ENCODE measurements at regions not wholly inside any gene's neighbourhood (a gene's known extent, or its start where the extent isn't known, plus 50 kb on each side); places are given as distances from the start of the nearest gene placed in this dataset.

- WGBS, 10 experiments, result 0 to 100% (median 80%) methylated on average over 1 to 2 of the region's 2 CpGs; no CpG with 5 or more reads in 1 of the 10 experiments
- in situ Hi-C loops (cut with MboI; ENCODE audit: low pct_unique_long_range_greater_than_20kb in 2 of 9, low sequenced_read_pairs in 9 of 9, unreplicated experiment in 9 of 9), result no loop called here
- H3K4me3 ChIP-seq, result no peak overlapping the region
- H3K27ac ChIP-seq, result no peak overlapping the region
- no peak for ATAC-seq (replicated peaks in 6 of 8)
- H3K4me1 ChIP-seq (replicated peaks in 1 of 2), result no peaks in the 10 kb centered on the region
Observed at GRCh38 chr22:34526681-34527080, 539.3 kb upstream of the ISX start.

GRCh38 chr22:34534101-34534500 is 531.9 kb upstream of the ISX start:
- Histone ChIP-seq H3K4me1 (replicated peaks in 1 of 2) (peaks cover 0 to 8% of the 10 kb centered on the region in 2 donors), H3K4me3 (no peak overlapping the region), H3K27ac (no peak overlapping the region)
- ATAC-seq (replicated peaks in 6 of 8), result no peak
- in situ Hi-C loops (cut with MboI; ENCODE audit: low pct_unique_long_range_greater_than_20kb in 2 of 9, low sequenced_read_pairs in 9 of 9, unreplicated experiment in 9 of 9), result no loop called here
- WGBS, 10 experiments, result 0 to 55% (median 23%) methylated on average over 1 to 4 of the region's 4 CpGs

- no peak for ATAC-seq (replicated peaks in 6 of 8)
- Histone ChIP-seq H3K27ac (no peak overlapping the region), H3K4me1 (replicated peaks in 1 of 2) (no peaks in the 10 kb centered on the region), H3K4me3 (no peak overlapping the region)
- in situ Hi-C loops (cut with MboI; ENCODE audit: low pct_unique_long_range_greater_than_20kb in 2 of 9, low sequenced_read_pairs in 9 of 9, unreplicated experiment in 9 of 9), result no loop called here
- 3 to 96% (median 87%) methylated on average over 4 of the region's 4 CpGs for WGBS, 10 experiments
Observed at GRCh38 chr22:34567367-34567766, 498.6 kb upstream of the ISX start.

GRCh38 chr22:34570408-34570807 is 495.6 kb upstream of the ISX start:
- in situ Hi-C loops (cut with MboI; ENCODE audit: low pct_unique_long_range_greater_than_20kb in 2 of 9, low sequenced_read_pairs in 9 of 9, unreplicated experiment in 9 of 9), result no loop called here
- no peaks in the 10 kb centered on the region for H3K4me1 ChIP-seq (replicated peaks in 1 of 2)
- no peak overlapping the region for H3K4me3 ChIP-seq
- WGBS, 10 experiments, result 20 to 100% (median 70%) methylated on average over 1 to 3 of the region's 3 CpGs
- no peak for ATAC-seq (replicated peaks in 6 of 8)
- H3K27ac ChIP-seq, result no peak overlapping the region

- in situ Hi-C loops (cut with MboI; ENCODE audit: low pct_unique_long_range_greater_than_20kb in 2 of 9, low sequenced_read_pairs in 9 of 9, unreplicated experiment in 9 of 9), result no loop called here
- no peak for ATAC-seq (replicated peaks in 6 of 8)
- H3K27ac ChIP-seq, result no peak overlapping the region
- no CpG with 5 or more reads among the region's 2 CpGs for WGBS, 10 experiments
- H3K4me3 ChIP-seq, result no peak overlapping the region
- H3K4me1 ChIP-seq (replicated peaks in 1 of 2), result no peaks in the 10 kb centered on the region
Observed at GRCh38 chr22:34579519-34579918, 486.4 kb upstream of the ISX start.

- in situ Hi-C loops (cut with MboI; ENCODE audit: low pct_unique_long_range_greater_than_20kb in 2 of 9, low sequenced_read_pairs in 9 of 9, unreplicated experiment in 9 of 9), result no loop called here
- H3K4me3 ChIP-seq, result no peak overlapping the region
- no peak for ATAC-seq (replicated peaks in 6 of 8)
- H3K4me1 ChIP-seq (replicated peaks in 1 of 2), result peaks cover 2 to 6% of the 10 kb centered on the region in 2 donors
- 0 to 72% (median 50%) methylated on average over 3 to 9 of the region's 10 CpGs; no CpG with 5 or more reads in 1 of the 10 experiments for WGBS, 10 experiments
- H3K27ac ChIP-seq, result no peak overlapping the region
Observed at GRCh38 chr22:34587357-34588356, 478.3 kb upstream of the ISX start.

- Histone ChIP-seq H3K27ac (no peak overlapping the region), H3K4me1 (replicated peaks in 1 of 2) (peaks cover 2 to 6% of the 10 kb centered on the region in 2 donors), H3K4me3 (no peak overlapping the region)
- 20 to 97% (median 80%) methylated on average over 1 to 8 of the region's 26 CpGs; no CpG with 5 or more reads in 5 of the 10 experiments for WGBS, 10 experiments
- ATAC-seq (replicated peaks in 6 of 8), result no peak
- in situ Hi-C loops (cut with MboI; ENCODE audit: low pct_unique_long_range_greater_than_20kb in 2 of 9, low sequenced_read_pairs in 9 of 9, unreplicated experiment in 9 of 9), result no loop called here
Observed at GRCh38 chr22:34588871-34589545, 476.9 kb upstream of the ISX start.

- in situ Hi-C loops (cut with MboI; ENCODE audit: low pct_unique_long_range_greater_than_20kb in 2 of 9, low sequenced_read_pairs in 9 of 9, unreplicated experiment in 9 of 9), result no loop called here
- WGBS, 10 experiments, result 0 to 100% (median 43%) methylated on average over 1 to 3 of the region's 3 CpGs; no CpG with 5 or more reads in 1 of the 10 experiments
- Histone ChIP-seq H3K27ac (no peak overlapping the region), H3K4me1 (replicated peaks in 1 of 2) (peaks cover 2 to 6% of the 10 kb centered on the region in 2 donors), H3K4me3 (no peak overlapping the region)
- peak in 5 of 8 experiments; percentile 58 to 84 (median 78) for ATAC-seq (replicated peaks in 6 of 8)
Observed at GRCh38 chr22:34592123-34592740, 473.7 kb upstream of the ISX start.

- Histone ChIP-seq H3K27ac (no peak overlapping the region), H3K4me3 (no peak overlapping the region), H3K4me1 (replicated peaks in 1 of 2) (no peaks in the 10 kb centered on the region)
- 0 to 100% methylated on average over 1 of the region's 1 CpG; no CpG with 5 or more reads in 8 of the 10 experiments for WGBS, 10 experiments
- in situ Hi-C loops (cut with MboI; ENCODE audit: low pct_unique_long_range_greater_than_20kb in 2 of 9, low sequenced_read_pairs in 9 of 9, unreplicated experiment in 9 of 9), result no loop called here
- ATAC-seq (replicated peaks in 6 of 8), result no peak
Observed at GRCh38 chr22:34599567-34599966, 466.4 kb upstream of the ISX start.

GRCh38 chr22:34604312-34604711 is 461.6 kb upstream of the ISX start:
- Histone ChIP-seq H3K27ac (no peak overlapping the region), H3K4me3 (no peak overlapping the region), H3K4me1 (replicated peaks in 1 of 2) (no peaks in the 10 kb centered on the region)
- WGBS, 10 experiments, result 0 to 100% (median 80%) methylated on average over 1 to 3 of the region's 3 CpGs
- ATAC-seq (replicated peaks in 6 of 8), result no peak
- in situ Hi-C loops (cut with MboI; ENCODE audit: low pct_unique_long_range_greater_than_20kb in 2 of 9, low sequenced_read_pairs in 9 of 9, unreplicated experiment in 9 of 9), result loop anchor here in 1 of 9 experiments (25.0 kb wide), 1 partner anchor 108 kb away; no protein-coding TSS in a partner anchor

- no peaks in the 10 kb centered on the region for H3K4me1 ChIP-seq (replicated peaks in 1 of 2)
- WGBS, 10 experiments, result 18 to 95% (median 84%) methylated on average over 1 to 5 of the region's 5 CpGs; no CpG with 5 or more reads in 2 of the 10 experiments
- H3K4me3 ChIP-seq, result no peak overlapping the region
- in situ Hi-C loops (cut with MboI; ENCODE audit: low pct_unique_long_range_greater_than_20kb in 2 of 9, low sequenced_read_pairs in 9 of 9, unreplicated experiment in 9 of 9), result loop anchor here in 1 of 9 experiments (25.0 kb wide), 1 partner anchor 104 kb away; no protein-coding TSS in a partner anchor
- no peak for ATAC-seq (replicated peaks in 6 of 8)
- no peak overlapping the region for H3K27ac ChIP-seq
Observed at GRCh38 chr22:34608106-34608505, 457.9 kb upstream of the ISX start.

- 0 to 80% (median 57%) methylated on average over 1 of the region's 1 CpG; no CpG with 5 or more reads in 4 of the 10 experiments for whole genome bisulfite sequencing, 10 experiments
- H3K4me1 ChIP-seq (replicated peaks in 1 of 2), result no peaks in the 10 kb centered on the region
- peak in 3 of 8 experiments; percentile 52 to 92 (median 58) for ATAC-seq (replicated peaks in 6 of 8)
- H3K27ac ChIP-seq, result no peak overlapping the region
- in situ Hi-C loops (cut with MboI; ENCODE audit: low pct_unique_long_range_greater_than_20kb in 2 of 9, low sequenced_read_pairs in 9 of 9, unreplicated experiment in 9 of 9), result loop anchor here in 1 of 9 experiments (25.0 kb wide), 1 partner anchor 104 kb away; no protein-coding TSS in a partner anchor
- no peak overlapping the region for H3K4me3 ChIP-seq
Observed at GRCh38 chr22:34608540-34609115, 457.3 kb upstream of the ISX start.
